PC-9 (cell line): ENCODE measurements at regions not wholly inside any gene's neighbourhood (a gene's known extent, or its start where the extent isn't known, plus 50 kb on each side); places are given as distances from the start of the nearest gene placed in this dataset.

Experiments used
- BruUV-seq: library from RNA; stranded (reverse); fragments of 400-500 nt; replicated peaks from 2 replicates; lab custom pipeline; 2021; lab: Mats Ljungman, UMichigan
- CTCF ChIA-PET: fragments of 300-600 bp; sonication (Branson Sonifier 250); formaldehyde crosslinking; loops from one replicate; lab custom pipeline; 2022; ENCODE audit warnings: antibody characterized with exemption; lab: Charles Lee
- POLR2A ChIA-PET: fragments of 300-600 bp; sonication (Branson Sonifier 250); formaldehyde crosslinking; loops from one replicate; lab custom pipeline; 2022; ENCODE audit warnings: antibody characterized with exemption; ENCODE audit not compliant: unreplicated experiment; lab: Charles Lee
- DNase-seq, 2 experiments: peaks; one replicate each; pipeline versions ENCODE4 v3.0.0 to v3.0.0-alpha.2; 2015 to 2022; ENCODE audit warnings: mixed read lengths in 1 of 2
- H2AFZ ChIP-seq: fragments of 200-600 bp; sonication (generic); 2 replicates; pipeline ENCODE4 v1.8.1; 2017; ENCODE audit warnings: antibody characterized with exemption
- H3F3A ChIP-seq: fragments of 200-600 bp; sonication (generic); 2 replicates; pipeline ENCODE4 v1.8.1; 2017; ENCODE audit warnings: antibody characterized with exemption, mild to moderate bottlenecking, low read depth; ENCODE audit not compliant: insufficient read depth
- H3K27ac ChIP-seq: fragments of 200-600 bp; sonication (generic); 2 replicates; pipeline ENCODE4 v1.6.1; 2016; ENCODE audit warnings: mixed run types
- H3K27me3 ChIP-seq: fragments of 200-600 bp; sonication (generic); 2 replicates; pipeline ENCODE4 v1.6.1; 2016; ENCODE audit warnings: low read depth, mixed run types; ENCODE audit not compliant: insufficient read depth
- H3K36me3 ChIP-seq: fragments of 200-600 bp; sonication (generic); 2 replicates; pipeline ENCODE4 v1.6.1; 2016; ENCODE audit warnings: low read depth, mixed run types
- H3K4me1 ChIP-seq: fragments of 200-600 bp; sonication (generic); replicated peaks from 2 replicates; pipeline ENCODE4 v1.6.1; 2016; ENCODE audit warnings: mixed run types; ENCODE audit not compliant: insufficient read depth
- H3K4me2 ChIP-seq: fragments of 200-600 bp; sonication (generic); 2 replicates; pipeline ENCODE4 v1.6.1; 2017; ENCODE audit warnings: mixed run types
- H3K4me3 ChIP-seq: fragments of 200-600 bp; sonication (generic); 2 replicates; pipeline ENCODE4 v1.6.1; 2016; ENCODE audit warnings: mixed run types
- H3K79me2 ChIP-seq: fragments of 200-600 bp; sonication (generic); 2 replicates; pipeline ENCODE4 v1.6.1; 2017; ENCODE audit warnings: low read depth, mixed run types
- H3K9me2 ChIP-seq: fragments of 200-600 bp; sonication (generic); 2 replicates; pipeline ENCODE4 v1.8.1; 2017; ENCODE audit warnings: mild to moderate bottlenecking; ENCODE audit not compliant: insufficient read depth
- H3K9me3 ChIP-seq: fragments of 200-600 bp; sonication (generic); 2 replicates; pipeline ENCODE4 v1.8.1; 2016; ENCODE audit warnings: low read depth; ENCODE audit not compliant: insufficient read depth
- H4K20me1 ChIP-seq: fragments of 200-600 bp; sonication (generic); 2 replicates; pipeline ENCODE4 v1.8.1; 2017; ENCODE audit not compliant: insufficient read depth
- EZH2 ChIP-seq: fragments of 200-600 bp; sonication (generic); IDR thresholded peaks from 2 replicates; pipeline ENCODE4 v1.8.0; 2017; ENCODE audit warnings: antibody characterized with exemption, low read depth
- intact Hi-C: fragments of 100-400 bp; cut with micrococcal nuclease; formaldehyde crosslinking; loops from one replicate; pipeline ENCODE4 v1.10.0; 2022; ENCODE audit not compliant: unreplicated experiment
- TF ChIP-seq, protein P1 (sequence below): fragments of 200-600 bp; sonication (generic); conservative IDR thresholded peaks from 2 replicates; pipeline ENCODE4 v1.6.1; 2017; ENCODE audit warnings: mixed run types, antibody characterized with exemption, mild to moderate bottlenecking, moderate library complexity

DNA sequence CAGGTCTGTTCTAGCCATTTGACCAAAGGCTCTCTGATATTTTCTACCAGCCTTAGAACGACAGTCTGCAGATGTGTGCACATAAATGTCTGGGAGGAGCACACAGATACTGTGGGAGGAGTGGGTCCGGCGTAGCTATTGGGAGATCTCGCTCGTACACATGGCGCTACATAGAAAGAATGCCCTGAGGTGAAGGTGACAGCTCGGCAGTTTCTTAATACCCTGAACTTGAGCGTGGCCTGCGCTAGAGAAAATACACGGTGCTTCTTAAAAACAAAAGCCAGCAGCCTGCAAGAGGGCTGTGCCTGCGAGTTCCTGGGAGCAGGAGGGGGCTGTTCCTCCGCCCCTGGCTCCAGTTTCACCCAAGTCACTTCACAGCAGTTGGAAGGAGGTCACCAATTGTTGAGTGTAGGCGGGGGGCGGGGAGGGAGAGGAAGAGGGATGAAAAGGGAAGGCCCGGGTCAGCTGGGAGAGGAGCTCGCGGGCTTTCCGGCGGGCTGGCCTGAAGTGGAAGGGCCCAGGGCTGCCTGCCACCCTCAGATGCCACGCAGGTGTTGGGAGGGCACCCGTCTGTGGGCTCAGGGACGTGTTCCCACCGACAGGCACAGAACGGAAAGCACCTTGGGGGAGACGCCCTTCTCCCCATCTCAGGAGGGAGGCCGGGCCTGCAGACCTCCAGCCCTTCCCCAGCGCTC is 124.7 kb upstream of the ZNF516 start:
- intact Hi-C loops: loop anchor here (2.0 kb wide), 1 partner anchor 213 kb away; no protein-coding TSS in a partner anchor
- Histone ChIP-seq H4K20me1 (no peaks in the 10 kb centered on the region), H2AFZ (no peak overlapping the region), H3K27me3 (no peaks in the 10 kb centered on the region), H3K27ac (no peak overlapping the region), H3K9me3 (no peaks in the 10 kb centered on the region), H3K9me2 (no peaks in the 10 kb centered on the region), H3K4me3 (no peak overlapping the region), H3K4me2 (no peak overlapping the region), H3K79me2 (no peaks in the 10 kb centered on the region), H3K4me1 (no peaks in the 10 kb centered on the region), H3K36me3 (no peaks in the 10 kb centered on the region), H3F3A (no peaks in the 10 kb centered on the region)
- ChIA-PET POLR2A (no interaction called here), CTCF (interaction anchor here (0.6 to 0.9 kb wide), 4 partner anchors 75 to 144 kb away, joined by 3 to 7 read pairs (median 4); no protein-coding TSS in a partner anchor)
- no TSS peak for BruUV-seq
- TF ChIP-seq, protein P1, sequence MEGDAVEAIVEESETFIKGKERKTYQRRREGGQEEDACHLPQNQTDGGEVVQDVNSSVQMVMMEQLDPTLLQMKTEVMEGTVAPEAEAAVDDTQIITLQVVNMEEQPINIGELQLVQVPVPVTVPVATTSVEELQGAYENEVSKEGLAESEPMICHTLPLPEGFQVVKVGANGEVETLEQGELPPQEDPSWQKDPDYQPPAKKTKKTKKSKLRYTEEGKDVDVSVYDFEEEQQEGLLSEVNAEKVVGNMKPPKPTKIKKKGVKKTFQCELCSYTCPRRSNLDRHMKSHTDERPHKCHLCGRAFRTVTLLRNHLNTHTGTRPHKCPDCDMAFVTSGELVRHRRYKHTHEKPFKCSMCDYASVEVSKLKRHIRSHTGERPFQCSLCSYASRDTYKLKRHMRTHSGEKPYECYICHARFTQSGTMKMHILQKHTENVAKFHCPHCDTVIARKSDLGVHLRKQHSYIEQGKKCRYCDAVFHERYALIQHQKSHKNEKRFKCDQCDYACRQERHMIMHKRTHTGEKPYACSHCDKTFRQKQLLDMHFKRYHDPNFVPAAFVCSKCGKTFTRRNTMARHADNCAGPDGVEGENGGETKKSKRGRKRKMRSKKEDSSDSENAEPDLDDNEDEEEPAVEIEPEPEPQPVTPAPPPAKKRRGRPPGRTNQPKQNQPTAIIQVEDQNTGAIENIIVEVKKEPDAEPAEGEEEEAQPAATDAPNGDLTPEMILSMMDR: no peak
- TF ChIP-seq EZH2: no peak
- DNase-seq: no peak

DNA sequence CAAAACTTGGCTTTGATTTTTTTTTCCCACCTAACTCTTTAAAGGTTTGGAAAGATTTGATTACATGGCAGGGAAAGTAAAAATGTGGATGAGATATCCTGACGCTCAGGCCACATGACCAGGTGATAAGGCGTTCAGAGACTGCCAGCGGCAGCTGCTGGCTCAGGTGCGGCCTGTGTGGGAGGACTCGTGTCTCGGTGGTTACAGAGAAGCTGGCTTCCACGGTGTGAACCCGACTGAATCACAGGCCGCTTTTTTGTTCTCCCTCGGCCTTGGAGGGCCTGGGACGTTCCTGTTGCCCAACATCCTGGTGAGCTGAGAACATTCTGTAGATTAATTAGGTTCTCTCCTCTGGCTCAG is 124.2 kb upstream of the ZNF516 start:
- no TSS peak for BruUV-seq
- no peaks in the 10 kb centered on the region for H3K36me3 ChIP-seq
- H3K9me3 ChIP-seq: no peaks in the 10 kb centered on the region
- H2AFZ ChIP-seq: no peak overlapping the region
- CTCF ChIA-PET: no interaction called here
- no peak overlapping the region for H3K27ac ChIP-seq
- no peak overlapping the region for H3K4me2 ChIP-seq
- DNase-seq: no peak
- TF ChIP-seq EZH2: no peak
- TF ChIP-seq, protein P1: no peak
- H4K20me1 ChIP-seq: no peaks in the 10 kb centered on the region
- no peaks in the 10 kb centered on the region for H3K4me1 ChIP-seq
- H3K9me2 ChIP-seq: no peaks in the 10 kb centered on the region
- no peak overlapping the region for H3K4me3 ChIP-seq
- POLR2A ChIA-PET: no interaction called here
- intact Hi-C loops: no loop called here
- H3K27me3 ChIP-seq: no peaks in the 10 kb centered on the region
- H3F3A ChIP-seq: no peaks in the 10 kb centered on the region
- no peaks in the 10 kb centered on the region for H3K79me2 ChIP-seq

DNA sequence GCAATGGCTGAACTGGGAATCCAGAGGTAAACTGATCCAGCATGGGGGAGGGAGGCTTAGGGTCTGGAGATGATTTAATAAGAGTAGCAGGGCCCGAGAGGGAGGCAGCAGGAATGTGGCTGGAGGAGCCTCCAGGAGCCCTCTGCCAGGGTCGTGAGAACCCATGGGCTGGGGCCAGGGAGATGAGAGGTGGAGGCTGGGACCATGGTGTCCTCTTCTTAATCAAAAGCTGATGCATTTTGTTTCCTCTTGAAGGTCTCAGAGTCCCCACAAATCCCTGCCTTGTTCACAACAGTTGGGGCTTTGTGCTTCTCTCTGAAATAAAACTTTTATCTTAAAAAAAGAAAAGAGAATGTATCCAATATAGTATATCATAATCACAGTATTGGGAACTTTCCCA is 123.7 kb upstream of the ZNF516 start:
- CTCF ChIA-PET: no interaction called here
- intact Hi-C loops: no loop called here

More for the DNA sequence above, 123.7 kb upstream of the ZNF516 start:
- H3K4me2 ChIP-seq: no peak overlapping the region
- no peaks in the 10 kb centered on the region for H3K36me3 ChIP-seq
- no peaks in the 10 kb centered on the region for H3K9me2 ChIP-seq
- no peak for TF ChIP-seq EZH2
- TF ChIP-seq, protein P1: no peak
- no peaks in the 10 kb centered on the region for H3K4me1 ChIP-seq
- DNase-seq: no peak
- POLR2A ChIA-PET: no interaction called here
- no peak overlapping the region for H3K27ac ChIP-seq
- H2AFZ ChIP-seq: no peak overlapping the region
- no peaks in the 10 kb centered on the region for H3F3A ChIP-seq
- H3K79me2 ChIP-seq: no peaks in the 10 kb centered on the region
- no peak overlapping the region for H3K4me3 ChIP-seq
- no peaks in the 10 kb centered on the region for H3K27me3 ChIP-seq
- no peaks in the 10 kb centered on the region for H4K20me1 ChIP-seq
- no peaks in the 10 kb centered on the region for H3K9me3 ChIP-seq
- no TSS peak for BruUV-seq
